ENCODE measurements at regions not wholly inside any gene's neighbourhood (a gene's known extent, or its start where the extent isn't known, plus 50 kb on each side); places are given as distances from the start of the nearest gene placed in this dataset.

DNA sequence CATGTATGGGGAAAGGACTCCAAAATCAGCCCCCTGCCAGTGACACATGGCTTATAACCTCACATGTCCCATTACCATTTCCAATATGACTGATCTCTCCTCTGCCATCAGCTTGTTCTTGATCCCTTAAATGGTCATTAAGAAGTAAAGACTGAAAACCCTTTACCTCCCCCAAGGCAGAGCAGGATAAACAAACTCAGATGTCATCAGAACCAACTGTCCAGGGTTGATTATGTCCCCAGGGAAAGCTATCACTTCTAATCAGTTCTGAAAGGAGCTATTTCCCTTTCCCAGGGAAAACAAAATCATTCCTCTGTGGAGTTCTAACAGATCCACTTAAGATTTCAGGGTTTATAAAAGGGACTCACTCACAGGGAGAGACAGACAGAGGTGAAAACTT lies 350.9 kb downstream of the SUCLA2 start:
- H3K4me3 ChIP-seq (ENCODE audit: low read length) = no peak overlapping the region
- TF ChIP-seq ZNF274 (IDR thresholded peaks at IDR 0.05; ENCODE audit: low read depth, low read length) = no peak

- TF ChIP-seq ZNF274 (IDR thresholded peaks at IDR 0.05; ENCODE audit: low read depth, low read length) = no peak
- H3K4me3 ChIP-seq (ENCODE audit: low read length) = no peak overlapping the region
Measured at GRCh38 chr13:47647001-47647400, 354.1 kb downstream of the SUCLA2 start.

DNA sequence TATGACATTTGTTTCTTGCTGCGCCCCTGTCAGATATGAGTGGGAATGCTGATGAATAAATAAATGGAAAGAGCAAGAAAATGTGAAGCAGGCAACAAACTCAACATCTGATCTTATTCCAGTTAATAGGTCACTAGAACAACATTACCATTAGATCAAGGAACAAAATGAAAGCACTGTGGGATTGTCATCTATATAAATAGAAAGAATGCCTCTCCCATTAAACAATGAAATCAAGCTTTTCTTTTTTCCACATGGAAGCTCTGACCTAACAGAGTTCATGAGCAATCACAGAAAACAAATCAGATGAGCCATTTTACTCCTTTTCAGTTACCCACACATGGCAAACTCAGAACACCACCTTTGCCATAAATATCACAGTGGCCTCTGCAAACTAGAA lies 354.8 kb downstream of the SUCLA2 start:
- no peak for TF ChIP-seq ZNF274 (IDR thresholded peaks at IDR 0.05; ENCODE audit: low read depth, low read length)
- H3K4me3 ChIP-seq (ENCODE audit: low read length) = no peak overlapping the region

GRCh38 chr13:47639738-47640447 lies 361.2 kb downstream of the SUCLA2 start:
- no peak overlapping the region for H3K4me3 ChIP-seq (ENCODE audit: low read length)
- no peak for TF ChIP-seq ZNF274 (IDR thresholded peaks at IDR 0.05; ENCODE audit: low read depth, low read length)

GRCh38 chr13:47638627-47639026 lies 362.4 kb downstream of the SUCLA2 start:
- no peak overlapping the region for H3K4me3 ChIP-seq (ENCODE audit: low read length)
- TF ChIP-seq ZNF274 (IDR thresholded peaks at IDR 0.05; ENCODE audit: low read depth, low read length) = no peak

- no peak overlapping the region for H3K4me3 ChIP-seq (ENCODE audit: low read length)
- no peak for TF ChIP-seq ZNF274 (IDR thresholded peaks at IDR 0.05; ENCODE audit: low read depth, low read length)
Measured at GRCh38 chr13:47632311-47632710, 368.8 kb downstream of the SUCLA2 start.

DNA sequence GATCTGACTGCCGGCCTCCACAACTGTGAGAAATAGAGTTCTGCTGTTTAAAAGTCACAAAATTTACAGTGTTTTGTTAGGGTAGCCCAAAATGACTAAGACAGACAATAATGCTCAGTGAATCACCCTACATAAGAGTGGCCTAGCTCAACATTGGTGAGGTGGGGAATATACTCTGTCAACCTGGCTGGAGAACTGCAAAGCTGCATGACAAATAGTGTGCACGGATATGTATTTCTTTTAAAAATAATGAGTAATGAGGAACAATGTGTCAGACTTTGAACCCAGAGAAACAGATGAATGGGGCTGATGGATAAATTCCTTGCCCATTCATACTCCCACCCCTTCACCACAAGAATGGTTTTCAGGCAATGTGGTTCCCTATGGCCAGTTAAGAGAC lies 372.4 kb downstream of the SUCLA2 start:
- H3K4me3 ChIP-seq (ENCODE audit: low read length) = no peak overlapping the region
- TF ChIP-seq ZNF274 (IDR thresholded peaks at IDR 0.05; ENCODE audit: low read depth, low read length) = no peak

DNA sequence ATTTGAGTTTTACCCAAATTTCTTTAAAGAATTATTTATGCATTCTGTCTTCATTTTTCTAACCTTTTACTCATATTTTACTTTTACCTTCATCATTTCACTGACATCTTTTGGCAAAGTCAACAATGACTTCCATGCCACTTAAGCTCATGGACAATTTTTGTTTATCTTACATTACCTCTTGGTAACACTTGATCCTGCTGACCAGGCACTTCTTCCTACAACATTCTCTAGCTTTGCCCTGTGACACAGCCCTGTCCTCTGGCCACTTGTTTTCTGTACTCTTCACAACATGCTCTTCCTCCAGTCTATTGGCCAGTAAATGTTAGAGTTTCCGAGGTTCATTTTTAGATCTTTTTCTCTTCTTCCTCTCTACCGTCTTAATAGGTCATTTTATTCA lies 377.2 kb downstream of the SUCLA2 start:
- no peak overlapping the region for H3K4me3 ChIP-seq (ENCODE audit: low read length)
- no peak for TF ChIP-seq ZNF274 (IDR thresholded peaks at IDR 0.05; ENCODE audit: low read depth, low read length)

GRCh38 chr13:47621931-47622330 lies 379.1 kb downstream of the SUCLA2 start:
- no peak for TF ChIP-seq ZNF274 (IDR thresholded peaks at IDR 0.05; ENCODE audit: low read depth, low read length)
- no peak overlapping the region for H3K4me3 ChIP-seq (ENCODE audit: low read length)

GRCh38 chr13:47611664-47612288 lies 389.3 kb downstream of the SUCLA2 start:
- no peak for TF ChIP-seq ZNF274 (IDR thresholded peaks at IDR 0.05; ENCODE audit: low read depth, low read length)
- H3K4me3 ChIP-seq (ENCODE audit: low read length) = no peak overlapping the region

DNA sequence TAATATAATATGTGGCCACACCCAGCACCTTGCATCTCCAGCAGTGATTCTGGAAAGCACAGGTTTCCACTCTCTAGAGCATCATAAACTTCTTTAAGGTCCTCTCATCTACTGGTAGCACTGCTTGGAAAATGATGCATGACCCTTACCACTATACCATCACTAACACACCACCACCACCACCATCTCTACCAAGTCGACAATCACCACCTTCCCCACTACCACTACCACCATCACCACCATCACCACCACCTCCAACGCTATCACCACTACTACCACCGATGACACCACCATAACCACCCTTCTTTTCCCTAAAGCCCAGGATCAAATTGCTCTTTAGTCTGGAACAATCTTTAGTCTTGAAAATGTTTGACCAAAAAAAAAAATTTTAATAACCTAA lies 390.4 kb downstream of the SUCLA2 start:
- H3K4me3 ChIP-seq (ENCODE audit: low read length) = no peak overlapping the region
- TF ChIP-seq ZNF274 (IDR thresholded peaks at IDR 0.05; ENCODE audit: low read depth, low read length) = no peak

GRCh38 chr13:47603365-47603764 lies 397.7 kb downstream of the SUCLA2 start:
- TF ChIP-seq ZNF274 (IDR thresholded peaks at IDR 0.05; ENCODE audit: low read depth, low read length) = no peak
- no peak overlapping the region for H3K4me3 ChIP-seq (ENCODE audit: low read length)

DNA sequence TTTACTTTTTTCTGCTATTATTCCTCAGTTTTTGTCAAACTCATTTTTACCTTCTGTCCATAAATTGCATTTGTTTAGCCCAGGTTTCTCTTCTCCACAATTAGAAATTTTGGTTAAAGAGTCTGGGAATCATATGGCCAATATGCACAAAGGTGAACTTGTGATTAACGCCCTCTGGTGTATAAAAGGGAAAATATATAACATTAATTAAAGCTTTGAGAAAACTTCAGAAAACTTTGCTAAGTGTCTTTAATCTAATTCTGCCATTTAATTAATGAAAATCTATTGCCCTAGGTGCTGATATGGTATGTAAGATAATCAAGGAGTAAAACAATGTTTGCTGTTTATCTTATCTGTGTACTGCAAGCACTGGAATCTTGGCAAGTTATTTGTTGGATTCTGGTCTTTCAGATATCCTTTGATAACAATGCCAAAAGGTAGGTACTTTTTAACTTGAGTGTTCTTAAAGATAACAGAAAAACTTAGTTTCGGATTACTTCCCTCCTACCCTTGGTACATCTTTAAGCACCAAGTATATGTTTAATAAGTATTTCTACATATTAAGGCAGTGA lies 402.6 kb downstream of the SUCLA2 start:
- TF ChIP-seq ZNF274 (IDR thresholded peaks at IDR 0.05; ENCODE audit: low read depth, low read length) = no peak
- H3K4me3 ChIP-seq (ENCODE audit: low read length) = no peak overlapping the region

- no peak for TF ChIP-seq ZNF274 (IDR thresholded peaks at IDR 0.05; ENCODE audit: low read depth, low read length)
- no peak overlapping the region for H3K4me3 ChIP-seq (ENCODE audit: low read length)
Measured at GRCh38 chr13:47594833-47595232, 406.2 kb downstream of the SUCLA2 start.

DNA sequence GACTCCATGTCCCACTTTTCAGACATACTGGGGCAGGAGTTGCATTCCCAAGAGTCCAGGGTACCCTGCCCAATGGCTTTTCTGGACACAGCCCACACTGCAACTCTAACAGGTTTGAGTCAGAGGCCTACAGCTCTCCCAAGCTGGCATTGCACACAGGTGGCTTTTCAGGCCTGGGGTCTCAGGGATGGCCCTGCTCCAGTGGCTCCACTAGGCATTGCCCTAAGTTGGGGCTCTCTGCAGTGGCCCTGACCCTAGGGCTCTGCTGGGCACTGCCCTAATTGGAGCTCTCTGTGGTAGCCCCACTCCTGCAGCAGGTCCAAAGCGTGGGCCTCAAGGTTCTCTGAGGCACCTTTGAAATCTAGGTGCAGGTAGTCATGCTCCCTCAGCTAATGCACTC lies 408.8 kb downstream of the SUCLA2 start:
- H3K4me3 ChIP-seq (ENCODE audit: low read length) = no peak overlapping the region
- TF ChIP-seq ZNF274 (IDR thresholded peaks at IDR 0.05; ENCODE audit: low read depth, low read length) = no peak

All from GM08714 (cell line).